ENCODE measurements at regions not wholly inside any gene's neighbourhood (a gene's known extent, or its start where the extent isn't known, plus 50 kb on each side); places are given as distances from the start of the nearest gene placed in this dataset.

- H3K36me3 ChIP-seq (ENCODE audit: control insufficient read depth, insufficient read depth, low read length), result no peaks in the 10 kb centered on the region
- no peaks in the 10 kb centered on the region for H3K27me3 ChIP-seq (ENCODE audit: control insufficient read depth, insufficient read depth, low read length)
- H3K4me3 ChIP-seq (ENCODE audit: low read depth, low read length), result no peak overlapping the region
- no peak for TF ChIP-seq CTCF (IDR thresholded peaks at IDR 0.05; ENCODE audit: insufficient read depth, low read length, poor library complexity, severe bottlenecking)
- no peak for DNase-seq (ENCODE audit: low read depth)
Measured at GRCh38 chr2:204251158-204251997, 293.9 kb upstream of the PARD3B start.

DNA sequence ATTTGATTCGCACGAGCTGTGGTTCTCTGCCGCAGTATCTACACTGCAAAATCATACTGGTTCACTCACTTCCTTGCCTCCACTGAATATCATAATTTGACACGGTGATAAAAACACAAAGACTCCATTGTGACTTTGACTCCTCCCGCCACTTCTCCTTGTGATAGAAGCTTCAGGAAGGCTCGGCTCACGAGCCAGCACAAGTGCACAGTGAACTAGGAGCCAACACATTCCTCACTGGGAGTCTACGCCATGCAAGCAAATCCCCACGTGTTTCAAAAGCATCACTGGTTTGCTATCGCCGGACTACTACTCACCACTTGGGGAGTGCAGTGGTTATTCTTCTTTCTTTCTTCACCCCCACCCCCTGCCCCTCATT lies 293.3 kb upstream of the PARD3B start:
- H3K36me3 ChIP-seq (ENCODE audit: control insufficient read depth, insufficient read depth, low read length), result no peaks in the 10 kb centered on the region
- no peaks in the 10 kb centered on the region for H3K27me3 ChIP-seq (ENCODE audit: control insufficient read depth, insufficient read depth, low read length)
- H3K4me3 ChIP-seq (ENCODE audit: low read depth, low read length), result no peak overlapping the region
- DNase-seq (ENCODE audit: low read depth), result no peak
- TF ChIP-seq CTCF (IDR thresholded peaks at IDR 0.05; ENCODE audit: insufficient read depth, low read length, poor library complexity, severe bottlenecking), result no peak

- no peak for DNase-seq (ENCODE audit: low read depth)
- no peak for TF ChIP-seq CTCF (IDR thresholded peaks at IDR 0.05; ENCODE audit: insufficient read depth, low read length, poor library complexity, severe bottlenecking)
- Histone ChIP-seq H3K36me3 (ENCODE audit: control insufficient read depth, insufficient read depth, low read length) (no peaks in the 10 kb centered on the region), H3K27me3 (ENCODE audit: control insufficient read depth, insufficient read depth, low read length) (no peaks in the 10 kb centered on the region), H3K4me3 (ENCODE audit: low read depth, low read length) (no peak overlapping the region)
Measured at GRCh38 chr2:204255071-204255470, 290.2 kb upstream of the PARD3B start.

- H3K27me3 ChIP-seq (ENCODE audit: control insufficient read depth, insufficient read depth, low read length), result no peaks in the 10 kb centered on the region
- no peak for DNase-seq (ENCODE audit: low read depth)
- no peak for TF ChIP-seq CTCF (IDR thresholded peaks at IDR 0.05; ENCODE audit: insufficient read depth, low read length, poor library complexity, severe bottlenecking)
- H3K36me3 ChIP-seq (ENCODE audit: control insufficient read depth, insufficient read depth, low read length), result no peaks in the 10 kb centered on the region
- no peak overlapping the region for H3K4me3 ChIP-seq (ENCODE audit: low read depth, low read length)
Measured at GRCh38 chr2:204255526-204255925, 289.7 kb upstream of the PARD3B start.

- H3K4me3 ChIP-seq (ENCODE audit: low read depth, low read length), result no peak overlapping the region
- H3K27me3 ChIP-seq (ENCODE audit: control insufficient read depth, insufficient read depth, low read length), result no peaks in the 10 kb centered on the region
- no peak for DNase-seq (ENCODE audit: low read depth)
- TF ChIP-seq CTCF (IDR thresholded peaks at IDR 0.05; ENCODE audit: insufficient read depth, low read length, poor library complexity, severe bottlenecking), result no peak
- no peaks in the 10 kb centered on the region for H3K36me3 ChIP-seq (ENCODE audit: control insufficient read depth, insufficient read depth, low read length)
Measured at GRCh38 chr2:204257781-204258180, 287.5 kb upstream of the PARD3B start.

GRCh38 chr2:204258890-204259289 lies 286.4 kb upstream of the PARD3B start:
- no peak for DNase-seq (ENCODE audit: low read depth)
- H3K27me3 ChIP-seq (ENCODE audit: control insufficient read depth, insufficient read depth, low read length), result no peaks in the 10 kb centered on the region
- no peak for TF ChIP-seq CTCF (IDR thresholded peaks at IDR 0.05; ENCODE audit: insufficient read depth, low read length, poor library complexity, severe bottlenecking)

More at GRCh38 chr2:204258890-204259289, 286.4 kb upstream of the PARD3B start:
- no peaks in the 10 kb centered on the region for H3K36me3 ChIP-seq (ENCODE audit: control insufficient read depth, insufficient read depth, low read length)
- no peak overlapping the region for H3K4me3 ChIP-seq (ENCODE audit: low read depth, low read length)
